ENCODE measurements at regions not wholly inside any gene's neighbourhood (a gene's known extent, or its start where the extent isn't known, plus 50 kb on each side); places are given as distances from the start of the nearest gene placed in this dataset.
A peak's percentile ranks its signal among the peaks of the same experiment; 100 is the strongest.
"Not testable (repeated sequence)": the region's sequence is repeated elsewhere in the genome, so short reads cannot be mapped to it uniquely, and the experiment has no call there.

DNA sequence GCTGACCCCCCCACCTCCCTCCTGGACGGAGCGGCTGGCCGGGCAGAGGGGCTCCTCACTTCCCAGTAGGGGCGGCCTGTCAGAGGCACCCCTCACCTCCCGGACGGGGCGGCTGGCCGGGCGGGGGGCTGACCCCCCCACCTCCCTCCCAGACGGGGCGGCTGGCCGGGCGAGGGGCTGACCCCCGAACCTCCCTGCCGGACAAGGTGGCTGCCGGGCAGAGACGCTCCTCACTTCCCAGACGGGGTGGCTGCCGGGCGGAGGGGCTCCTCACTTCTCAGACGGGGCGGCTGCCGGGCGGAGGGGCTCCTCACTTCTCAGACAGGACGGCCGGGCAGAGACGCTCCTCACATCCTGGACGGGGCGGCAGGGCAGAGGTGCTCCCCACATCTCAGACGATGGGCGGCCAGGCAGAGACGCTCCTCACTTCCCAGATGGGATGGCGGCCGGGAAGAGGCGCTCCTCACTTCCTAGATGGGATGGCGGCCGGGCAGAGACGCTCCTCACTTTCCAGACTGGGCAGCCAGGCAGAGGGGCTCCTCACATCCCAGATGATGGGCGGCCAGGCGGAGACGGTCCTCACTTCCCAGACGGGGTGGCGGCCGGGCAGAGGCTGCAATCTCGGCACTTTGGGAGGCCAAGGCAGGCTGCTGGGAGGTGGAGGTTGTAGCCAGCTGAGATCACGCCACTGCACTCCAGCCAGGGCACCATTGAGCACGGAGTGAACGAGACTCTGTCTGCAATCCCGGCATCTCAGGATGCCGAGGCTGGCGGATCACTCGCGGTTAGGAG is 66.2 kb upstream of the PAPPA2 start:
- not testable (repeated sequence) for DNase-seq (ENCODE audit: low read depth)

DNA sequence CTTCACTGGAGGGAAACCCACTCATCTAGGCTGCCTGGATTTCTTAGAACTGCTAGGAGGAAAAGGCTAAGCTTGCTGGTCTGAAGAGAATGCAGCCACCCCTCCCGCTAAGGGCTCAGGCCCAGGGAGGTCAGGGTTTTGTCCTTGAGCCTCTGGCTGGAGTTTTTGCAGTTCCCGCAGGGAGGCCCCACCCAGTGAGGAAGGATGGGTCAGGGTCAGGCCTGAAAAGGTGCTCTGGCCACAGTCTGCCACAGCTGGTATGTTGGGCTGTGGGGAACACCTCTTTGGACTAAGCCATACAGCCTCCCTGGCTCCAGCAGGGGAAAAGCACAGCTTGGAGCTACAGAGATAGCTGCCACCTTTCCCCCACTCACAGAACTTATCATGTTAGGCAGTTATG is 71.4 kb upstream of the PAPPA2 start:
- no peak for DNase-seq (ENCODE audit: low read depth)

DNA sequence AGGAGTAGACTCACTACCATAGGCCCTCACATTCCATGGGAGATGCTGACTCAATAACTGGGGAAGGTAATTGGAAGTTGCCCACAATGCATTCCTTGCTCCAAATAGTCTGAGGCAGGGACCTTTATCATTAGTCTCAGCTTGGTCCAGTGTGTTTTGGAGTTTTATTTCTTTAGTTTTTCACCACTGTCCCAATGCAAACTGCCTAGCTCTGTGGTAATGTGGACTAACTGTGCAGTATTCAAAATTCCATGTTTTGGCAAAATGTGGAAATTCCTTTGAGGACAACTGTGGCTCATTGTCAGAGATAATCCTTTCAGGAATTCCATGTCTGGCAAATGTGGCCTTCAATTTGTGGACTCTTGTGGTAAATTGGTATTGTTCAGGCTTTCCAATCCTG is 78.1 kb upstream of the PAPPA2 start:
- DNase-seq (ENCODE audit: low read depth): no peak

DNA sequence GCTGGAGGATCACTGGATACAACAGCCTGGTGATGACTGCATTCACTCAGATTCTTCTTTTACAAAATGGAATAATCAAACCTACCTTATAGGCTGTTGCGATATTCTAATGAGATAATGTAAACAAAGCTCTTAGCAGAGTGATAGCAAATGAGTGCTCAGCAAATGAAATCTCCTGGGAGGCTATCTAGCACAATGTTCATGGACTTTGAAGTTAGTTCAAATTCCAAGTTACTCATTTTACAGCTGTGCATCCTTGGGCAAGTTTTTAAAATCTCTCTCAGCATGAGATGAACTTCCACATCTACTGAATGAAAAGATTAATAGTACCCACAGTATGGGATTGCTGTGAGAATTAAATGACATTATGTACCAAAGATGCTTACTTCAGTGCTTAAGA is 80.8 kb upstream of the PAPPA2 start:
- no peak for DNase-seq (ENCODE audit: low read depth)

DNA sequence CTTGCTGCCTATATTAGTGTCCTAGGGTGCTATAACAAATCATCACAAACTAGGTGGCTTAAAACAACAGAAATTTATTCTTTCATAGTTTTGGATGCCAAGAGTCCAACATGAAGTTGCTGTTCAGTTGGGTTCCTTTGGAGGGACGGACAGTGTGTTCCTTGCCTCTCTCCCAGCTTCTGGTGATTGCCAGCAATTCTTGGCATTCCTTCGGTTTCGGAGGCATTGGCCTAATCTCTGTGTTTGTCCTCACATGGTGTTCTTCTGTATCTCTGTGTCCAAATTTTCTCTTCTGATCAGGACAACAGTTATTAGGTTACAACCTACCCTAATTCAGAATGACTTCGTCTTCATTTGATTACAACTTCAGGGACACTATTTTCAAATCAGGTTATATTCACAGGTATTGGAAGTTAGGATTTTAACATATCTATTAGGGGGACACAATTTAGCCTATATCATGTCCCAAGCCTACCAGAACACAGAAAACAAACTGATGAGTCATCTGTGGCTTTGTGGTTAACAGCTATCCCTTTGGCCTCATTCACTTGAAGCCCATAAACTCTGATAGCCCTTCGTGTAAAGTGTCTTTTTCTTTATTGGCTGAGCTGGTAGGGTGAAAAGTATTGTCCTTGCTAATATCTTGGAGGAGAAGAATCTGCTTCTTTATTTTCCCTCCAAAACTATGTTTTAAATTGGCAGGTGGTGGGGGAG is 83.2 kb upstream of the PAPPA2 start:
- DNase-seq (ENCODE audit: low read depth): no peak

DNA sequence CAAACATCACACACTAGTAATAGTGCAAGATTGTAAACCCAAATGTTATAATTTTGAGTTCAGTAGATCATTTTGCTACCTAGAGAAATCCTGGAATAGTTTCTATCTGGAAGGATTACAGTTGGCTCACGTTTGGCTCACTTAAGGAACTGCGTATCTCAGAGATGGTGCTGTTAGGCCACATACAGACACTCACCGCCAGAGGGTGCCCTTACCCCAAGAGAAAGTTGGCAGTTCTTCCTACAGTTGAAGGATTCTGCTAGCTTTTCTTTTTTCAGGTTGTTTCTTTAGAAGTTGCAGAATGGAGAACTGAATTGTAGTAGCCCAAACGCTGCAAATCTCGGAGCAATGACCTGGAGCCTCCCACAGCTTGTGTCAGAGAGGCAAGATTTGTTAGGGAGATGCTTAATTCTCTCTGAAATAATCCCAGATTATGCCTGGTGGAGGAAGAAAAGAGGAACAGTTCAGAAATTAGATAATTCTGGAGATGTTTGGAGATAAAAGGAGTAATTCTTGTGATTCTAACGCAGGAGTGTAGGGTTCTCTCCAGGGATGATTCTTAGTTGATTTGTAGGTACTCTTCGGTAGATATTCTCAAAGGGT is 87.9 kb upstream of the PAPPA2 start:
- DNase-seq (ENCODE audit: low read depth): peak; percentile 62

DNA sequence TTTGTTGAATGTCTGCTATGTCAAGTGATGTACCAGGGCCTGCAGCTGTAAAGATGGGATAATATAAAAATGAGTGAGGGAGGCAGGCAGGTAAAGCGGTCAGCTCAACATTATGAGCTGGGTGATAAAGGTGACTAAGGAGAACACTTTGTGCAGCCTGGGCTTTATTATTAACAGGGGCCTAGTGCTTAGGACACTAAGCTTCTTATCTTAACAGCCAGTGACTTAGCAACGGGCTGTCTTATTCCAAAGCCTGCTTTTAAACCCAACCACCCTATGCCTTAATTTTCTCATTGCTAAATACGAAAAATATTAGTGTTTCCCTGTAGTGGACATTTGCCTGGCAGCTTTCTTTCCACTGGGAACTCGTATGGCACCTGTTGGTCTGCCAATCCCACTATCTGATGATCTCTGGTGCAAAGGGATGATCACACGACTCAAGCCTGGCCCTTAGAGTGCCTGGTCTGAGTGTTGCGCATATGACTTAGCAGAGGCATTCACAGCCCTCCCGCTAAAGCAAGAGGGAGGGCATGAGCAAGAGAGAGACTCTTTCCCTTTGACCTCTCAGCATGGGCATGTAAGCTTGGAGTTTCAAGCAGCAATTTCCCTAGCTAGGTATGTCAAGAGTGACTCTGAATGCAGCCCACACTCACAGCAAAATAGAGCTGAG is 98.6 kb upstream of the PAPPA2 start:
- DNase-seq (ENCODE audit: low read depth): no peak

DNA sequence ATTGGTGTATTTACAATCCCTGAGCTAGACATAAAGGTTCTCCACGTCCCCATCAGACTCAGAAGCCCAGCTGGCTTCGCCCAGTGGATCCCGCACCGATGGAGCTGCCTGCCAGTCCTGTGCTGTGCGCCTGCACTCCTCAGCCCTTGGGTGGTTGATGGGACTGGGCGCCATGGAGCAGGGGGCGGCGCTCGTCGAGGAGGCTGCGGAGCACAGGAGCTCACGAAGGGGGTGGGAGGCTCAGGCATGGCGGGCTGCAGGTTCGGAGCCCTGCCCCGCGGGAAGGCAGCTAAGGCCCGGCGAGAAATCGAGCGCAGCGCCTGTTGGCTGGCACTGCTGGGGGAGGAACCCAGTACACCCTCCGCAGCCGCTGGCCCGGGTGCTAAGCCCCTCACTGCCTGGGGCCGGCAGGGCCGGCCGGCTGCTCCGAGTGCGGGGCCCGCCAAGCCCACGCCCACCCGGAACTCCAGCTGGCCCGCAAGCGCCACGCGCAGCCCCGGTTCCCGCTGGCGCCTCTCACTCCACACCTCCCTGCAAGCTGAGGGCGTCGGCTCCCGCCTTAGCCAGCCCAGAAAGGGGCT is 113.8 kb upstream of the PAPPA2 start:
- DNase-seq (ENCODE audit: low read depth): not testable (repeated sequence)

DNA sequence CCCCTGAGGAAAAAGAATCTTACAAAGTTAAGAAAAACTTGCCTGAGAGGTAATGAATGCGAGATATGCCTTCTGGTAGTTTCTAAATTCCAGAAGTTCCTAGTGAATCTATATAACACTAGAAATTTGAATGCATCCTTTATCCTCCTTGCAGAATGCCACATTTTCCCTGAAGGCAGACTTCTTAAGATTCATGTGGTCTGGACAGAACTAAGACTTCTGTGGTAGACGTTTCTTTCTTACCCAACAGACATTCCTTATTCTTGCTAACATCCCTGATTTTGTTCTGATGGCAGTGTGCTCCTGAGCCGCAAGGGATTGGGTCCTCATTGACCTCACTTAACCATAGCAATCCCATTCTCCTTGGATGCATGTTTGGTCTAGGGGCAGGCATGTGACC is 121.3 kb upstream of the PAPPA2 start:
- DNase-seq (ENCODE audit: low read depth): no peak

DNA sequence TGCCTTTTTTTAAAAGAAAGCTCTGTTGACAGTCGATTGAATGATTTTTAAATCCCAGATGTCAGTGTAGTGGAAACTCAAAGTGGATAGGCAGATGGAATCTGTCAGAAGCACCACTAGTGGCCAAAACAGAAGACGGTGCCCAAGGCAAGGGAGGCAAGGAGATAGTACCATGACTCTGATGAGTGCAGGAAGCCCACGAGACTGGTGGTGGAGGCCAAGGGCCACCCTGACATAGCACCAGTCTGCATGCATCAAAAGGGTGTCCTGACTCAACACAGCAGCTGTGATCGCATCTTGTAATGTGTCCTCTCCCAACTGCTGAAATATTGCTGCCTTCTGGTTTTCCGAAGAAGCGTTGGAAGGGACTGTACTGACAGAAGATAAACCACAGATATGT is 124.1 kb upstream of the PAPPA2 start:
- no peak for DNase-seq (ENCODE audit: low read depth)

DNA sequence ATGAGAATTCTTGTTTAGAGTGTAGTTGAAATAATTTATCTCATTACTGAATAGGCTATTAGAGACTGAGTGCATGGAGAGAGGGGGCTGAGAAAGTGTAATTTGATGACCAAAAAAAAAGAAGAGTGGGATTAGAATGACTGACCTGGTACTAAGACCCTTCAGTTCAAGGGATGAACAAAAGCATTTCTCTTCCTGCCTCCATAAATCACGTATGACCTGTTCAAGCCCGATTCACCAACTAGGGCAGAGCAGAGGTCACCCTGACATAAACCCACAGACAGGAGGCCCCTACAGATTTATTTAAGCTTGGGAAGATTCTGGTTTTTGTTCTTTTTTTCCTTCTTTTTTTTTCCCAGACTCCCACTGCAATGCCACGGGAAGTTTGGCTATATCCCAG is 123.7 kb upstream of the COP1 start:
- peak; percentile 2 for DNase-seq (ENCODE audit: low read depth)

DNA sequence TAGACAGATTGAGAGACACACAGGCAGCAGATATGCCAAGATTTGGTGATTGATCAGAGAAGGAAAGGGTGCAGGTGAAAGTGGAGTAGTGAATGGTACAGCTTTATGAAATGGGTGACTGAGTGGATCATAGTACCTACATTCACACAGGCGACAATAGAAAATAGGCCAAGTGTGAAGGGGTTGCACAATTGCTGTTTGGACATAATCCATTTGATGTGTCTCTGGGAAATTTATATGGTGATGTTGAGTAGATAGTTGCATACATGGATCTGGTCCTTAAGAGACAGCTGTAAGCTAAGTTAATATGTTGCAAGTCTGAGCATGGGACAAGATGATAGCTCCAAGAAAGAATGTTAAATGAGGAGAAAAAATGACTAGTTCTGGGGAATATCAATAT is 118.6 kb upstream of the COP1 start:
- no peak for DNase-seq (ENCODE audit: low read depth)

DNA sequence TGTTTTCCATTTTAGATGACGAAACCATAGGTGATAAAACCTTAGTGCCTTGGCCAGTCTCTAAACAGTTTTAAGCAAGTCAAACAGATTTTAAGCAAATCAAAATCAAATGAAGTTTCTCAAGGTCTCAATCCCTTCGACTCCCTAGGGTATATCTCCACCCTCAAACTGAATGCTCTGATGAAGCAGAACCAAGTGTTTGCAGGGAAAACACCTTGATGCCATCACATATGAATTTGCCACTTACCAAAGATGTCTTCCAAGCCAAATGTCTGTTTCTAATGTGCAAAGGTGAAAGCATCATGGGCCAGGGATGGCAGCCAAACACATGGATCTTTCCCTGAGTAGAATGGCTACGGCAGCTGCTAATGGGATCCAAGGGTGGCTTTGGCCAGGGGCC is 116.4 kb upstream of the COP1 start:
- no peak for DNase-seq (ENCODE audit: low read depth)

DNA sequence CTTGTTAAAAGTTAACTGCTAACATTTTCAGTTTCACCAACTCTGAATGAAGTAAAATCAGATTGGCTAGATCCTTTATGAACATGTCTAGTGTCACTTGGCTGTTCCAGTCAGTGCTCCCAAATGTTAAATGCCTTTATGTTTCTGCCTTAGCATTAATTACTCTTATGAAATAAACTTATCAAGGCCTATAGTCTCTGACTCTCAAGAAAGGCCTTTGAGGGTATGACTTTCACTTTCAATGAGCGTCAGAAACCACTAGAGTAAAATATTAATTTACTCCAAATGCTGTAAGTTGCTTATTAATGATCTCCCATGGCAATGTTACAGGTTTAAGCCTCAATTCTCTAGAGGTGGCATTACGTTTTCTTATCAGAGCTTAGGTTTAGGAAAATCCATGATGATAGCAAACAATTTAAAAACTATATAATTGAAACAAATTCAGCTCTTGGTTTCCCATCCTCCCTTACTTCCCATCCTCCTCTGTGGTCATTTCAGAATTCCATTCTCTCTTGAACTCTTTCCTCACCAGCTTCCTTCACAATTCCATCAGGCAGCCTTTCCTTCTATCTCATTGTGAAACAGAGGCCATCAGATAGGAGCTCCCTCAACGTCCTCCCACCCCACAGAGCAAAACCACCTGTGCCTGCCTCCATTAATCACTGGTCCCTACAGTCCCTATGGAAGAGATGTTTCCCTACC is 108.6 kb upstream of the COP1 start:
- DNase-seq (ENCODE audit: low read depth): no peak

DNA sequence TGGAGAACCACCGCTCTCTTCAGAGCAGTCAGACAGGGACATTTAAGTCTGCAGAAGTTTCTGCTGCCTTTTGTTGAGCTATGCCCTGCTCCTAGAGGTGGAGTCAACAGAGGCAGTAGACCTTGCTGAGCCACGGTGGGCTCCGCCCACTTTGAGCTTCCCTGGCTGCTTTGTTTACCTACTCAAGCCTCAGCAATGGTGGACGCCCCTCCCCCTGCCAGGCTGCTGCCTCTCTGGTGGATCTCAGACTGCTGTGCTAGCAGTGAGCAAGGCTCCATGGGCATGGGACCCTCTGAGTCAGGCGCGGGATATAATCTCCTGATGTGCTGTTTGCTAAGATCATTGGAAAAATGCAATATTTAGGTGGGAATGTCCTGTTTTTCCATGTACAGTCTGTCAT is 89.5 kb upstream of the COP1 start:
- DNase-seq (ENCODE audit: low read depth): not testable (repeated sequence)

DNA sequence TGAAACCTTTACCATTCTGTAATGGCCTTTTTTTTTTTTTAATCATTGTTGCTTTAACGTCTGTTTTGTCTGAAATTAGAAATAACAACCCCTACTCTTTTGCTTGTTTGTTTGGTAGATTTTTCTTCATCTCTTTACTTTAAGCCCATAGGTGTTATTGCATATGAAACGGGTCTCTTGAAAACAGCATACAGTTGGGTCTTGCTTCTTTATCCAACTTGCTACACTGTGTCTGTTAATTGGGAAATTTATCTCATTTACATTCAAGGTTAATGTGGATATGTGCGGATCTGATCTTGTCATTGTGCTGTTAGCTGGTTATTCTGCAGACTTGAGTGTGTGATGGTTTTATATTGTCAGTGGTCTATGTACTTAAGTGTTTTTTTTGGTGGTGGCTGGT is 78.9 kb upstream of the COP1 start:
- no peak for DNase-seq (ENCODE audit: low read depth)

DNA sequence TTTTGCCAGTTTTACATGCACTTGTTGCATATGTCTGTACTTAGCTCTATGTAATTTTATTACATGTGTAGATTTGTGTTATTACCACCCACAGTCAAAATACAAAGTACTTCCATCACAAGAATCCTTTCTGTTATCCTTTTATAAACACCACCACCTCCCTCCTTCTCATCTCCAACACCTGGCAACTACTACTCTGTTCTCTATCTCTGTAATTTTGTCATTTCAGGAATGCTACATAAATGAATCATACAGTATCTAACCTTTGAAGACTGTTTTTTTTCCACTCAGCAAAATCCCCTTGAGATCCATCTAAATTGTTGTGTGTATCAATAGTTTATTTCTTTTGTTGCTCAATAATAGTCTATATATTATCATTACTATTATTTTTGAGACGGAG is 64.5 kb upstream of the COP1 start:
- no peak for DNase-seq (ENCODE audit: low read depth)
